ENCODE measurements at regions not wholly inside any gene's neighbourhood (a gene's known extent, or its start where the extent isn't known, plus 50 kb on each side); places are given as distances from the start of the nearest gene placed in this dataset.

GRCh38 chr17:62913991-62914570 is 52.0 kb upstream of the TANC2 start:
- DNase-seq (ENCODE audit: low spot score), result no peak

- no peak for DNase-seq (ENCODE audit: low spot score)
Measured at GRCh38 chr17:62912363-62912762, 53.7 kb upstream of the TANC2 start.

GRCh38 chr17:62911114-62911513 is 54.9 kb upstream of the TANC2 start:
- DNase-seq (ENCODE audit: low spot score), result no peak

GRCh38 chr17:62910277-62910676 is 55.8 kb upstream of the TANC2 start:
- no peak for DNase-seq (ENCODE audit: low spot score)

- DNase-seq (ENCODE audit: low spot score), result no peak
Measured at GRCh38 chr17:62907961-62908360, 58.1 kb upstream of the TANC2 start.

- peak; percentile 65 for DNase-seq (ENCODE audit: low spot score)
Measured at GRCh38 chr17:62906881-62907280, 59.2 kb upstream of the TANC2 start.

- DNase-seq (ENCODE audit: low spot score), result no peak
Measured at GRCh38 chr17:62905233-62905632, 60.8 kb upstream of the TANC2 start.

- no peak for DNase-seq (ENCODE audit: low spot score)
Measured at GRCh38 chr17:62902531-62903220, 63.4 kb upstream of the TANC2 start.

- no peak for DNase-seq (ENCODE audit: low spot score)
Measured at GRCh38 chr17:62901544-62901943, 64.5 kb upstream of the TANC2 start.

- DNase-seq (ENCODE audit: low spot score), result no peak
Measured at GRCh38 chr17:62900096-62900495, 65.9 kb upstream of the TANC2 start.

GRCh38 chr17:62899361-62899760 is 66.7 kb upstream of the TANC2 start:
- DNase-seq (ENCODE audit: low spot score), result peak; percentile 38

GRCh38 chr17:62898239-62898864 is 67.7 kb upstream of the TANC2 start:
- DNase-seq (ENCODE audit: low spot score), result no peak

- DNase-seq (ENCODE audit: low spot score), result no peak
Measured at GRCh38 chr17:62897706-62898105, 68.3 kb upstream of the TANC2 start.

GRCh38 chr17:62895320-62896301 is 70.4 kb upstream of the TANC2 start:
- DNase-seq (ENCODE audit: low spot score), result peak; percentile 98

- DNase-seq (ENCODE audit: low spot score), result peak; percentile 96
Measured at GRCh38 chr17:62892870-62893338, 73.1 kb upstream of the TANC2 start.

GRCh38 chr17:62892061-62892675 is 73.9 kb upstream of the TANC2 start:
- DNase-seq (ENCODE audit: low spot score), result no peak

- DNase-seq (ENCODE audit: low spot score), result no peak
Measured at GRCh38 chr17:62891659-62892058, 74.4 kb upstream of the TANC2 start.

- no peak for DNase-seq (ENCODE audit: low spot score)
Measured at GRCh38 chr17:62888765-62889164, 77.3 kb upstream of the TANC2 start.

GRCh38 chr17:62888148-62888547 is 77.9 kb upstream of the TANC2 start:
- no peak for DNase-seq (ENCODE audit: low spot score)

GRCh38 chr17:62887437-62887836 is 78.6 kb upstream of the TANC2 start:
- no peak for DNase-seq (ENCODE audit: low spot score)

GRCh38 chr17:62884781-62885180 is 76.7 kb upstream of the MARCHF10 start:
- no peak for DNase-seq (ENCODE audit: low spot score)

GRCh38 chr17:62882878-62883277 is 74.8 kb upstream of the MARCHF10 start:
- DNase-seq (ENCODE audit: low spot score), result no peak

All from kidney tubule cell (primary cell).